ENCODE measurements at regions not wholly inside any gene's neighbourhood (a gene's known extent, or its start where the extent isn't known, plus 50 kb on each side); places are given as distances from the start of the nearest gene placed in this dataset.
"Not testable (repeated sequence)": the region's sequence is repeated elsewhere in the genome, so short reads cannot be mapped to it uniquely, and the experiment has no call there.

DNA sequence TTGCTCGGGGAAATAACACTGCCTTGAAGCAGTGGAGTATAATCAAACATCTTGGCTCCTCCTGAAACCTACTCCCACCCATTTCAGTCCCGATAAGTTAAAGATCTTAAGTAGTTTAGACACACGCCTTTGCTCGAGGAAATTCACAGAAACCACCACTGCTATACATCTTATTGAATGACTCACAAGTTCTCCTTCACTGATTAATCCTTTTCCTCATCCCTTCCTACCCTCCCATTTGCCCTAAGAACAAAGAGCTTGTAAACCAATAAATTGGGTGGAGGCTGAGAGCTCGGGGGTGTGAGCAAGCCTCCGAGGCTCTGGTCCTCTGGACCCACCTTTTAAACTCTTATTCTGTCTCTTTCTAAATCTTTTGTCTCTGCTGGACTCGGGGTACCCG, 86.5 kb downstream of the XCL2 start:
- DNase-seq (ENCODE audit: low read depth in 2 of 2), result not testable (repeated sequence)

DNA sequence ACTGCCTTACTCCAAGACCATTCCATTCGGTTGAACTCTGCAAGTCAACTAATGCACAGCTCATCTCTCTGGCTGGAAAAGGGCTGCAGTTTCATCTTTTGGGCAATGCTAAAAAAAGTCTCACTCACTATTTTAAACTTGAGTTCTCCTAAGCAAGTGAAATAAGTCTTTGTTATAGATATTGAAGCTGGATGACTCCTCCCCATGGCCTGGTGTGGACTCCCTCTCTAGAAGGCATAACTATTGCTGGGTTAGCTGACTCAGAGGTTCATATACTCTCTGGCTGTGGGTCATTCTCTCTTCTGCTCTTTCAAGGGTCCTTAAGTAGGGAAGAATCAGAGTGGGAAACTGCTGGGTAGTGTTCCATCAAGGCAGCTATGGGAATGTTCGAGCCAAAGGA, 88.0 kb downstream of the XCL2 start:
- no peak for DNase-seq (ENCODE audit: low read depth in 2 of 2)

DNA sequence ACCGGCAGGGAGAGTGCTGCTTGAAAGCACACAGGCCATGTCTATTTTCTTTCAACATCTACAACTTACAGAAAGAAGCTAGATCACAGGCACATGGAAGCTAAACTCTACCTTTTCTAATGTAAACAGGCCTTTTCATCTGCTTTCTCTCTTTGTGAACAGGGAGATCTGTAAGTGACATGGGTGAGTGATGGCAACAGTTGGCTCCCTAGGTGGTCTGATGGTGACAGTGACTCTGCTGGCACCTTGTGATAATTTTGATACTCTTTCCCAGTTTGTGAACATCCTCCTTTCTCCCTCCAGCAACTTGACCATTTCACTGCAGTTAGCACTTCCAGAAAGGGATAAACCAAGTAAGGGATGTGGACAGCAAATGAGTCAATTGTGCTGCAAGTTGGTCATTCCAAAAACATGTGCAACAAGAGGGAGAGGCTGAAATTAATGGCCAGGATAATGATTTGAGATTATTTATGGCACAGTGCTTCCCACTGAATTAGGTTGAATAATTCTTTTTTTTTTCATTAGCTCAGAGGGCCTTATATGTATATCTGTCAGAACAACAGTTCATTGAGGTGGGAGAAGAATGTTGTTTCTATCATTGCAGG, 89.5 kb downstream of the XCL2 start:
- DNase-seq (ENCODE audit: low read depth in 2 of 2), result no peak

DNA sequence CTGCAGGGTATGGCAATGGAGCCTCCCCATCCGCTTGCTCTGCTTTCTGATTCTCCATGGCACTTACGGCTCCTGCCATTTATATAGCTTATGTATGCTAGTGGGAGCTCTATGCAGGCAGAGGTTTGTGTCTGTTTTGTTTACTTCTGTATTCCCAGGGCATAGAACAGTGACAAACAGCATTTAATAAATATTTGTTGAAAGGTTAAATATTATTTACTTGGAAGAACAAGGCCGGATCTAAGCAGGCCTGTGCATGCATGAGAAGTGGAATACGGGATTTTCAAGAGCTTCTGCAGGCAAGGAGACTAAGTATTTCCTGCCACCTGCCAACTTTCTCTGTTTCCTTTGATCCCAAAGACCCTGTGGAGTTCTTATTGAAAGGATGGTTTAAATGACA, 90.7 kb downstream of the XCL2 start:
- no peak for DNase-seq (ENCODE audit: low read depth in 2 of 2)

DNA sequence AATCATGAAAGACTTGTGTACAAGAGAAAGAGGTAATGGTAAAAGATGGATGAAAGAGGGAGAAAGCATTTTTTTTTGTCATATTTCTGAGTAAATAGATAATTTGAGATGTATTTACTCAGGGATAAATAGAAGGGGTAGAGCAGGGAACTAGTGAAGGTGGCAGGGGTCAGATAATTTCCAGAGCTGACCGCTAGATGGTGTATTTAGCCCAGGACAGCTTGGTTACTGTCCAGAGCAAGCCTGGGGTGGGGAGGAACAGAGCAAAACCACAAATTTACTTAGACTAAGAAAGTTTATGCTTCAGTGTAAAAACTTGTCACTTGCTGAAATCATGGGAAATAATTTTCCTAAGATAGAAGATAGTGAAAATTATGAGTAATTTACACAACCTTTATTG, 91.5 kb downstream of the XCL2 start:
- DNase-seq (ENCODE audit: low read depth in 2 of 2), result no peak

DNA sequence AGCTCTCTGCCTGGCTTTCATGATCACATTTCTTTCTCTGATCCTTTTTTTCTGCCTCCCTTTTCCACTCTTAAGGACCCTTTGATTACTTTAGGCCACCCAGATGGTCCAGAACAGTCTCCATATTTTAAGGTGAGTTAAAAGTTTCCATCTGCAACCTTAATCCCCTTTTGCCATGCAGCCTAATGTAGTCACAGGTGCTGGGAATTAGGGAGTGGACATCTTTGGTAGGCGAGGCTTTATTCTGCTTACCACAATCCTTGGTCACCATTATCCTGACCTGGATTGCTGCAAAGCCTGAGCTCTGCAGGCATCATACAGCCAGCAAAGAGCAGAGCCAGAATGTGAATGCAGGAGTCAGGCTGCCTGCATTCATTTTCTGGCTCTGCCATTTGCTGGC, 95.9 kb downstream of the XCL2 start:
- DNase-seq (ENCODE audit: low read depth in 2 of 2), result no peak

DNA sequence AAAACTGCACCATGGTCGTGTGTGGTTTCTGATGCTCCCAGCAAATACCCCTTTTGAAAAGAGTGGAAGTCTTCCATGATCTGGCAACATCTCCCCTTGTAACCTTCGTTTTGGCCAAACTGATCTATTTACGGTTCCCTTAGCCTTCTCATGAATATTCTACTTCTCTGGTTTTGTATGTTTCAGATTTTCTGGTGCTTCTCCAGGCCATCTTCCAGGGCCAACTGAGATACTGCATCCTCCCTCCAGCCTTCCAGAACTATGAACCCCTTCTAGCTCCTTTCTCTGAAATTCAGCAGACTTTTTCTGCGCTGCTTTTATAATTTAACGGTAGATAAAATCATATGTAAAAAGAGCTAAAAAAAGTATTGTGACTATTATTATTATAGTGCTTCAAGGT, 97.7 kb downstream of the XCL2 start:
- DNase-seq (ENCODE audit: low read depth in 2 of 2), result no peak

DNA sequence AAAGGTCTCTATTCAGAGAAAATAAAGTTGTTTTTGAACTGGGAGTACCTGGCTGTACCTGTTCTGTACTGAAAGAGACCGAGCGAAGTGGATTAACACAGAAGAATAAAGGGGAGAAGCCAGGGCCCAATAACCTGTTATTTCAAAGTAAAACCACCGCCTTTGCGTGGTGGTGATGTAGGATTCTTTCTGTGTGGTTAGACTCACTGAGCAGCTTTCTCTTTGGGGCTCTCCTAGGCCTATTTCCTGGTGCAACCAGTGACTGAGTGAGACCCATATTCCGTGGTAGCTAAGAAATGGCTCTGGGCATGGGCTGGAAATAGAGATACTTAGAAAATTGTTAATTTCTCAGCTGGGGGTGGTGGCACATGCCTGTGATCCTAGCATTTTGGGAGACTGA, 99.9 kb downstream of the XCL2 start:
- no peak for DNase-seq (ENCODE audit: low read depth in 2 of 2)

DNA sequence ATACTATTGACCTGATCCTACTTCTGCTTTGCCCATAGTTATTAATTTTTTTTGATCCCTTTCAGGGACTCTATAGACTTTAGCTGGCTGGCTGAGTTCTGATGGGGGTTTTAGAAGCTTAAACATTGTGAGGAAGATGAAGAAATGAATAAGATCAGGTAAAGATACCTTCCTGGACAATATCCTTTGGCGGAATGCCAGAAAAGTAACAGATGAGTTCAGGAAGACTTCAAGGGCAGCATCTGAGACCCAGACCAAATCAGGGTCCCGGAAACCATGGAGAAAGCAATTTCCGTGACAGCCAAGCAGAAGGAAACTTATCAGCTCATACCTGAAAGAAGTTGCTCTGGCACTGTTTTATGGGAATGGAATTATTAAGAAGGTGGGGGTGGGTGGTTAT, 100.4 kb downstream of the XCL2 start:
- no peak for DNase-seq (ENCODE audit: low read depth in 2 of 2)

DNA sequence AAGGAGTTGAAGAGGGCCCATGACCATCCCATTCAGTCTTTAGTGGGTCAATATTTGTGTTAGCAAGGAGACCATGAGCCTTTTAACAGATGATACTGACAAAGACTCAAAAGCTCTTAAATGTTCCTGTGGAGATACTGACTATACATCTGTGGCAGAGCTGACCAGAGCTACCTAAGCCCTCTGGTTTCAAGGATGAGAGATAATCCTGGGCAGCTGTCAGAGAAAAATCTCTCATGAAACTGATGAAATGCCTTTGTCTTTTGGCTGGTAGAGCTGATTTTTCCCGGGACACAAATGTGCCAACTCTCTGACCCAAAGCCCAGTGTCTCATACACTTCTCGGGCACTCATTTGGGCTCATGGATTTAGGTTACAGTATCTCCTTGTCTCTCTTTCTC, 100.9 kb downstream of the XCL2 start:
- no peak for DNase-seq (ENCODE audit: low read depth in 2 of 2)

DNA sequence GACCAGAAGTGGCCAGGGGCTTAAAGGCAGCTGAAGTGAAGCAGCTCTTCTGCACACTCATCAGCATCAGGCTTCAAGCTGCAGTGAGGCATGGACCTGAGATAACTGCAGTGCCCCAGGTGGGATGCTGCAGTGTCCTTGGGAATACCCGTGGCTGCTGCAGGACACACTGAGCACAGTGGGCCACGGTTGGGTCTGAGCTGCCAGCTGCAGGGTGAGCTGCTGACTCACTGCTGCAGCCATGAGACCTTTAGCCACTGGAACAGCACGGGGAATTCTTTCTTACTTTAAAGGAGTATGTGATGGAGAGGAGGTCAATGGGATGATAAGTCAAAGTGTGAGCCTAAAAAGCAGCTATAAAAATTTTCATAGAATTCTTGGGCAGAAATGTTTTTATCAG, 102.1 kb downstream of the XCL2 start:
- DNase-seq (ENCODE audit: low read depth in 2 of 2), result no peak

DNA sequence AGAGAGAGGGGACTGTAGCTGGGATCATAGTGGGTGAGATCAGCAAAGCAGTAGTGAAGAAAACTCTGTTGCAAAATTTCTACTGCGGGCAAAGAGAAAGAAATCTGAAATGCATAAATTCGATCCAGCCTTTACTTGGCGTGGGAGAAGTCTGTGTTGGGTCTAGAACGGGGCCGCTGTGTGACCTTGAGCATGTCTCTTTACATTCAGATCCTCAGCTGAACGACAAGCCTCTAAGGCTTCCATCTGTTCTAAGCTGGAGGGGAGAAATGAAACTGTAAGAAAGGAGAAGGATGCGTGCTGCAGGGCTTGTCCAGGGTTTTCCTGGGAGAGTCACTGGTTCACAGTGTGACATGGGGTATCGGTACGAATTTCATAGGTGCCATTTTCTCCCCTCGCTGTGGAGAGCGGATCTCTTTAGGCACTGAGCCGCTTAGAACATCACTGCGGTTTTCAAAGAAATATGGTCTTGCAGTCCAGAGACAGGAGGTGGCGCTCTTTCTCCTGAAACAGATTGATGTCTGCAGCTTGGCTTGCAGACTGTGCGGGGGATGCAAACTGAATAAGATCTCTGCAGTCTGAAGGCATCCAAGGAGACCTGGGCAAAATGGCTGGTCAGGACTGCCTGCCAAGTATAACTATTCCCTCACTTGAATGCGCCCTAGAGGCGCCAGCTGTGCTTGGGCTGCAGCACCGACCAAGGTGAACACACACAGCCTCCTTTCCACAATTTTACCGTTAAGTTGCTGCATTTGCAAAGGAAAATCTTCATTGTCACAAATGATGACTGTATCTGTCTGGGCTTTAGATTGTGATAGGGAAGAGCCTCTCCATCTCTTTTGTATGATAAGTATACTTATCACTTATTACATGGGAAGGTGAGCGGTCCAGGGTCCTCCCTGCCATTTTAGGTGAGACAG, 104.1 kb downstream of the XCL2 start:
- peak; percentile 65 to 82 for DNase-seq (ENCODE audit: low read depth in 2 of 2)

DNA sequence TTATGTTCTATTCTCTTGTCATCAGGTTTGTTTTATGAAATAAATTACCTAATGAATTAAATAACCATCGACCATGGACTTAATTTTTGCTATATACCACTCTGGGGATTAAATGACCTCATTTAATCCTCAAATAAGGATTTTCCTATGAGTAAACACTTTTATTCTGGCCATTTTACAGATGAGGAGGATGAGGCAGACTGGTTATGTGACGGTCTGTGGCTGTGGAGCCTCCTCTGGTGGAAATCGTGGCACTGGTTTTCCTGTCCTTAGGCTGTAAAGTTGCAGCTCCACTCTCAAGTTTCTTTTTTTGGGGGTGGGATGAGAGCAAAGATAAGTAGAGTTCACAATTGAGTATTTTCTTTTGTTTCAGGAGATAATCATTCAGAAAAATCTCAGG, 105.2 kb downstream of the XCL2 start:
- no peak for DNase-seq (ENCODE audit: low read depth in 2 of 2)

DNA sequence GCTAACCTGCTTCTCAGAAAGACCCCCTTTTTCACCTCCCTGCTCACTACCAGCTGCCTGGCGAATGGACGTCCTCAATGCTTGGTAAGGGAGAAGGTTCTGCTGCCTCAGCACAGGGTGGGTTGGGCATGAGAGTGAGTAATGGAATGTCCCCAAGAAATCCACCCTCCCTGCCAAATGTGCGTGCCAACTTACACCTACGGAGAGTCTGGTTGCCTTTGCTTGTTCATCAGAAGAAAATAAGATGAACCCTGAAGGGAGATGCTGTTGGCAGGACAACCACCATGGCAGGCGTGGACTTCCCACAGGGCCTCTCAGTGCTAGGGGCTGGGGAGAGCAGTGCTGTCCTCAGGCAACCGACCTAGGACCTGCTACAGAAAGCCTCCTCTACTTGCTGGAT, 106.0 kb downstream of the XCL2 start:
- no peak for DNase-seq (ENCODE audit: low read depth in 2 of 2)

DNA sequence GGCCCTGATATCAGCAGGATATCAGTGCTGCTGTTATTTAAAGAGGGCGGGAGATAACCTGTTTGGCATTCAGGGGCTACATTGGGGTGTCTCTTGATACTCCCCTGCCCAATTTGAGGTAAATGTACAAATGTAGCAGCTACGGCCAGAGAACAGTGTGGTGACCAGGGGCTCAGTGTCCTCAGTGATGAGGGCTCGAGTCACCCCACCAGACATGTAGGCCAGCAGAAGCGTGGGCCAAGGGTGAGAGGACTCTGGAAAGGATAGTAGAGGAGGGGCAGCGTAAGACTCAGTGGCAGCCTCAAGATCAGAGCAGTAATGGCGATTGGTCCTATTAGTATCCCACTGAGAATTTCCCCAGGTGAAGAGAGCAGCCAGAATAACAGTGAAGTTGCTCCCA, 108.4 kb downstream of the XCL2 start:
- no peak for DNase-seq (ENCODE audit: low read depth in 2 of 2)

DNA sequence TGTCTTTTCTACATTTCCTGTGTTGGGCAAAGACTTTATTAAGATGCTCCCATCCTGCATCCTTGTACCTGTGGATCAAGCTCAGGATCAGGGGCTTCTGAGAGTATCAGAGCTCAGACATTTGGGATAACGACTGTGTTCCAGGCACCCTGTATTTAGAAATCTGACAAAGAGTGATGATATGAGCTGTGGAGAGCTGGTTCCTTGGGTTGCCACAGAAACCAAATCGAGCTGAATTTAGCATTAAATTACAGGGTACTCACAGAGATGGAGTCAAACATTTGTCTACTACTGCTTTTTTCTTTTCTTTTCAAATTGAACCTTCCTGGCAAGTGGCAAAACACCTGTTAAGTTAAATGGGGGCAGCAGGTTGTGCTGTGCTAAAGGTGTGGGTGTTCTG, 110.6 kb downstream of the XCL2 start:
- DNase-seq (ENCODE audit: low read depth in 2 of 2), result no peak

DNA sequence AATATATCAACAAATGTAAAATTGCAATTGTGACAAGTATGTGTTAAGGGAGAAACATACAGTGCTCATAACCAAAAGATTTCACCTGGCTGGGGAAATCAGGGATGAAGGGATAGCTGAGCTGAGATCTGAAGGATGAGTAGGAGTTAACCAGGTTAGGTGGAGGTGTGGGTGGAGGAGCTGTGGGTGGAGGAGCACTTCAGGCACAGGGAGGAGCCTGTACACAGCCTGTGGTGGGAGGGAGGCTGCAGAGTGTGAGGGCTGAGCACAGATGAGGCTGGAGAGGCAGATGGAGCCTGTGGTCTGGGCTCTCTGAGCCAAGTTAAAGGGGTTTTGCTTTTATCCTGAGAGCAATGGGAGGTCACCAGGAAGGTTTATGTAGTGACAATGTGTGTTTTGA, 111.9 kb downstream of the XCL2 start:
- no peak for DNase-seq (ENCODE audit: low read depth in 2 of 2)

DNA sequence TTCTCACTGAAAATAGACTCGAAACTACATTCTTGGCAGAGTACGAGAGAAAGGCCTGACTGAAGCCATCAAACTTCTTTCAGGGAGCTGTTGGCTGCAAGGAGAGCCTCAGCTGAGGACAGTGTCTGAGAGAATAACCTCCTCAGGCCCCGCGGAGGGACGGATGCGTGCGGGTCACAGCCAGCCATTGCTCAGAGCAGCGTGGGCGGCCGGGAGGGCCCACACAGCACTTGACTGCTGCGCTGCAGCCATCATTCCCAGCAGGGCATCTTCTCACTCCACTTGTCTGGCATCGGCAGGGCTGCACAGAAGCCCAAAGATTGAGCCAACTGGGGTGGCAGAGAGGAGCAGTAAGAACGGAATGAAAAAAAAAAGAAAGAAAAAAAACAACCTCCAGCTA, 113.5 kb downstream of the XCL2 start:
- DNase-seq (ENCODE audit: low read depth in 2 of 2), result no peak

DNA sequence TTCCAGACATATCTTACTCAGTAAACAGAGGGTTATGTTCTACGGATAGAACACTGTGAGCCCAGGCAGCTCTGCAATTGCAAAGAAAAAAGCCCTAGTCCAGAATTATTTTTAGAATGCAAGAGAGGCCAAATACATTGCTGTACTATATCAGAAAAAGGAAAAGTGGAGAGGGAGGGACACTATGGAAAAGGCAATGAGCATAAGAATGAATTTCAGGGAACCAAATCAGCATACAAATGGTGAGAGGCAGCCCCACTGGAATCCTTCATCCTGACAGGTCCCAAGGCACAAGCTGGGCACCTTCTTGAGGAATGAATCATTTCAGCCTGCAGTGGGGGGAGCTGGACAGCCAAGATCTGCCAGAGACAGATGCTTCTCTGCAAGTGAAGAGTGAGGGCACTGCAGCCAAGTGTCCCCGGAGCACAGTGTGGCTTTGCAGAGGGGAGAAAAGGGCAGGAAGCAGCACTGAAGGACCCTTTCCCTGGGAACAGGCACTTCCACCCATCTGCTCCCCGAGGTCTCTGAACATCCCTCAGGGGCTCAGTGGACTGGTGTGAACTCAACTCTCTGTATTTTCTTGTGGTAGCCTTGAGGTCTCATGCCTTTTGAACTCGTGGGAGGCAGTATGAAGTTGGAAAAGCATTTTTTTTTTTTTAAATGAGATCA, 115.6 kb downstream of the XCL2 start:
- no peak for DNase-seq (ENCODE audit: low read depth in 2 of 2)

DNA sequence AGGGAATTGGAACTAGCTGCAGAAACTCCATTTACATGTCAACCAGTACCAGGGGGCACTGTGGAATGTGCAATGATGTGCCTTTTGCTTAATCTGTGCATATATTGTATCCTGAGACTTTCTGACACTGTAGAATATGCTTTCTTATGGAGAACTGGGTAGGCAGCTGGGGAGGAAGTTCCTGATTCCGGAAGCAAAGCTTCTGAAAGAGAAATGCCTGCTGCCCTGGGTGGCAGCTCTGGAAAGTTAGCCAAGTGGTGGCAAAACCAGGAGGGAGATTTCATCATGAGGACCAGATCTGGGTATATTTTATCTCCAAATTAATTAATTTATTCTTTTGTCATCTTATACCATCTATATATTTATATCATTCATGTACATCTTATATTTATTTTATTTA, 116.7 kb downstream of the XCL2 start:
- no peak for DNase-seq (ENCODE audit: low read depth in 2 of 2)

DNA sequence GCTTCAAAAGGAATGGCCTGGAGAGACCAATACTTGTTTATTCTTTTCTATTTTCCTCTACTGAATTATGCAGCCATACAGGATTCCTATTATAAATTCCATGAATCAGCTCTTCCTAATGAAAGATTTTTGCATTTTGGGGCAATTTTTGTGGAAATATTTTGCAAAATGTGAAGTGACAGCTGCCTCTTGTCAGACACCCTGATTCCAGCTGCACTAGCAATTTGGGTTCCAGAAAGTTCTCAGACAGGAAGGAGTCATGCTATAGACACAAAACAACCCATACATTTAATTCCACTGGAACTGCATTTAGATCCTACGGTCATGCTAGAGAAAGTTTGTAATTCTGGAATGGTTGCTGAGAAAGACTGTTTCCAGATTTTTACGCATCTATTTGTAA, 119.5 kb downstream of the XCL2 start:
- DNase-seq (ENCODE audit: low read depth in 2 of 2), result no peak

DNA sequence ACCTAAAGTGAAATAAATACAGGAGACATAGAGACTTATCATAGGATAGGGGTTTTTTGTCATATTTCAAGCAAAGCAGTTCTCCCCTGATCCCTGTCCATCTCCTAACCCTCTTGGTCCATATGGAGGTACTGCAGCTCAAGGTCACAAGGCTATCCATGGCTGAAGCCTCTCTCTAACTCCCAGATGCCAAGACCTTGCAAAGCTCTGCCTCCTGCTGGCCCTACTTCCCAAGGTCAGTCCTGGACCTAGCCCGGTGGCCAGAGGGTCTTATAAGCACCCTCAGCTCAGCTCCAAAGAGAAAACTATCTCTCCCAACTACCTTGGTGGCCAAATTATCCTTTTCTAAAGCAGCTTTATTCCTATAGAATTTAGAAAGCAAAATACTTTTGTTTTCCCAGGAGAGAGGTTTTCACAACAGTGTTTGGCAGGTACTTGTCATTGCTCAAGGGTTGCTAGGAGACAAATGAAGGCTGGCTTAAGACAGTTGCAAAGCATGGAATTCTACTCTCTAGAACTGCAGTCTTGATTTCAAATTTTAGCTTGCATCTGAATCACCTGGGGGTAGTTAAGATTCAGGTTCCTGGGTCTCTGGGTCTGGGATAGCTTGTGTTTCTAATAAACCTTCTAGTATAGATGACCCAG, 121.5 kb downstream of the XCL2 start:
- DNase-seq (ENCODE audit: low read depth in 2 of 2), result no peak

Measured in lung microvascular endothelial cell (primary cell).